GM21576 (cell line): ENCODE measurements at regions not wholly inside any gene's neighbourhood (a gene's known extent, or its start where the extent isn't known, plus 50 kb on each side); places are given as distances from the start of the nearest gene placed in this dataset.

Experiments used
- ATAC-seq: cut with Tn5 transposase; IDR thresholded peaks from one replicate; pipeline ENCODE4 v1.9.1; 2021; ENCODE audit warnings: mild to moderate bottlenecking, moderate library complexity; ENCODE audit not compliant: unreplicated experiment

GRCh38 chr9:91065231-91066041 lies 263.8 kb downstream of the SYK start:
- no peak for ATAC-seq

GRCh38 chr9:91066042-91066415 lies 264.4 kb downstream of the SYK start:
- ATAC-seq = no peak

DNA sequence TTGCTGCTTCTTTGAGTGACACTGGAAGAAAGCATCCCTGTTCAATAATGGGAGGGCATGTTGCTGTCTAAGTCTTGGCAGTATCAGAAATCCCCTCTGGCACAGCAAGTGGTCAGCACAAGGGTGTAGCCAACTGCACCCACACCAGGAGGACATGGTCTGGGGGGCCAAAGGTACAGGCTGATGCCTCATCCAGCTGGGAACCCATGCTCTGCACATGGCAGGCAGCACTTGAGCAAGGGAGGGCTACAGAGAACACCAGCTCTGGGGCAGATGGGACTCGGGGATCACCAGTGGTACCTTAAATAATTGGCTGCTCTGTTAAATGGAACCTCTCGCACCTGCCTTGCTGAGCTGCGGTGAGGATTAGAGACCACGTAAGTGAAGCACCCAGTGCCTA lies 265.2 kb downstream of the SYK start:
- ATAC-seq = no peak

DNA sequence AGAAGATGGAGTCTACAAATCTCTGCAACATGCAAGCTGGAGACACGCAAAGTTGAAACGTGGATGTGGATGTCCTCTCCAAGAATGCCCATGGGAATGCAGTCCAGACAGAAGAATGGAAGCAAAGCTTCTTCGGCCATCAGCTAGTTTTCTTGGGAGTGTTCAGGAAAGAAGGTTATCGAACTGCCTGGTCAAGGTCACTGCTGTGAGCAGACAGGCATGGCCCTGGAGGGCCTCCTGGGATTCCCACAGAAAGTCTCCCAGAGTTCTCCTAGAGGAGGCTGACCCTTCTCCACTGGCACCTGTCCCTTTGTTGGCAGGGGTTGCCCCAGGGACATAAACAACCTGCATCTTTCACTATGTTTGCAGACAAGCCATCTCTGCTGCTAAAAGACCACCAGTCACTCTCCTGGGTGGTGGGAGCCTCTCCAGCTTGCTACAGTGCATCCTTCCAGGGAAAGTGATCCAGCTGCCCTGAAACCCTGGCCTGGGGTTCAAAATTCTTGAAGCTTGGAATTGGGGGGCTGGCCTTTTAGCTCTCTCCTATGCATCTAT lies 265.8 kb downstream of the SYK start:
- no peak for ATAC-seq

GRCh38 chr9:91071184-91071990 lies 269.8 kb downstream of the SYK start:
- no peak for ATAC-seq

DNA sequence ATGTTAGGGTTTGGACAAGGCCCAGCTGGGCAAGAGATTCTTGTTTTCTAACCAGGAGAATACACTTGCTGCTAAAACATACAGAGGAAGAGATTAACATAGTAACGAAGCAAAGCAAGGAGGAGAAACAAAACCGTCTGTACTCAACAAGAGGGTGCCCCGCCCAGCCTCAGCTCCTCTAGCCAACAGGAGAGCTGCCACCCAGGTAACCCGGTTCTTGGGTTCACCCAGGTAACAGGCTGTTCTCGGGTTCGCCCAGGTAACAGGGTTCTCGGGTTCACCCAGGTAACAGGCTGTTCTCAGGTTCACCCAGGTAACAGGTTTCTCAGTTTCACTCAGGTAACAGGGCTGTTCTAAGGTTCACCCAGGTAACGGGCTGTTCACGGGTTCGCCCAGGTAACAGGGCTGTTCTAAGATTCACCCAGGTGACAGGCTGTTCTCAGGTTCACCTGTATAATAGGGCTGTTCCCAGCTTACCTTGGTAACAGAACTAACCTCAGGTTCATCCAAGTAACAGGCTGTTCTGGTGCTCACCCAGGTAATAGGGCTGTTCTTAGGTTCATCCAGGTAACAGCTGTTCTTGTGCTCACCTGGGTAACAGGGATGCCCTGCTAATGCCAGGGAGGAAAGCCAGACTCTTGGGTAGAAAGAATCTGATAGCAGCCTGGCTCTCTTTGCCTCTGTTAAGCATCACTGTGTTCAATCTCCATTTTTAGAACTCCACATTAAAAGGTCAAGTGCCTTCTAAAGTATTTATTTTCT lies 271.6 kb downstream of the SYK start:
- no peak for ATAC-seq

GRCh38 chr9:91073811-91074771 lies 272.5 kb downstream of the SYK start:
- no peak for ATAC-seq

DNA sequence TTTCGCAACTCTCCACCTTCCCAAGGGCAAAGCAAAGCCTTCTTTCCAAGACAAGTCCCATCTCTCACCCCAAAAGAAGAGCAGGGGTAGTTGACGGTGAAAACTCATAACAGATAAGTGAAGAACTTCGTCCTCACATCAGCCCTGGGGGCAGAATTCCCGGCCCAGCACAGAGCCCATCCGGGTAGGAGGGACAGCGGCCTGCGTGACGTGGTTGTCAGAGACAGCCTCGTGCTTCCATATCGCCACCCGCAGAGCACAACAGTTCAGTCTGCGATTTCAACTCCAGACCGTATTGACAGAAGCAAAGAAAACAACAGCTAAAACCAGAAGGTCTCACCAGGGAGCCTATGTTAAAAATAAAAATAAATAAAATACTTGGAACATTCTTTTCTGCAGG lies 273.2 kb downstream of the SYK start:
- no peak for ATAC-seq

DNA sequence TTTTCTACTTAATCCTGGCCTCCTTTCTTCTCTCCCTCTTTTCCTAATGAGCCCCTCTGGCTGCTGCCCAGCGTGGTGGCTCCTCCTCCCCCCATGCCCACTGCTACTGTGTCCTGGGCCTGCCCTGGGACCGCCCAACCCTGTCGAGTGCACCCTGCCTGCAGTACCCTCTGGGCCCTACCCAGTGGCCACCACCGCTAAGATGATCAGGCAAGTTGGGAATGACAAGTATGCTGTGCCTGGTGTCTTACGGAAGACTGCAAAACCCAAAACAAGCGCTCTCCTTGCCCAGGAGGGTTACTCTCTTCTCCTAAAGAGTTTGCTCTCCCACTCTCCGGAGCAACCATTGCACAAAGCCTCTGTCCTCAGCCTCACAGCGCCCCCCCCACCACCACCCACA lies 273.7 kb downstream of the SYK start:
- ATAC-seq = no peak

- ATAC-seq = no peak
Measured at GRCh38 chr9:91077624-91078368, 276.2 kb downstream of the SYK start.

- no peak for ATAC-seq
Measured at GRCh38 chr9:91078369-91078695, 276.7 kb downstream of the SYK start.

DNA sequence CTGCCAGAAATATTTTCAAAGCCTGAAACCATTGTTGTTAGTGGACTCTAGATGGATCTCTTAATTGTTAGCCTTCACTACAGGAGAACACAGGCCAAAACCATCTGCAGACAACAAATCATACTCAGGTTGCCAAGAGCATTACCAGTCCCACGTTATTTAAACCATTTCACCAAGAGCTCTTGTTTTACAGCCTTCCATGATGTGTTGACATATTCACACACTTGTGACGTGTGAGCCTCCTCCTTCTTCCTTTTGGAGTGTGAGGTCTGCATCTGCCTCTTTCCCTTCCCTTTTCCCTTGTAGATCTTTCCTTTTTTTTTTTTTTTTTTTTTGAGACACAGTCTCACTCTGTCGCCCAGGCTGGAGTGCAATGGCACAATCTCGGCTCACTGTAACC lies 279.0 kb downstream of the AUH start:
- no peak for ATAC-seq

GRCh38 chr9:91084896-91085516 lies 276.7 kb downstream of the AUH start:
- no peak for ATAC-seq

GRCh38 chr9:91085517-91086291 lies 276.0 kb downstream of the AUH start:
- no peak for ATAC-seq

- ATAC-seq = no peak
Measured at GRCh38 chr9:91086657-91087461, 274.9 kb downstream of the AUH start.

DNA sequence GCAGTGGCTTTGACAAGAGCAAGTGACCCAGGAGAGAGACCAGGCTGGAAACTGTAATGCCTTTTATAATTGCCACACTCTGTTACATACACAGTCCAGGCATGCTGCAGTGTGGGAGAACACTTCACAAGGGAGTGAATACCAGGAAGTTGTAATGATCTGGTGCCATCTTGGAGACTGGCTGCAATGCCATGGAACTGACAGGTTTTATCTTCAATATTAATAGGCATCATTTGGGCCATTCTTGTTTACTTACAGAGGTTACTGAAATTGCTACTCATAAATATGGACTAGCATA lies 274.3 kb downstream of the AUH start:
- ATAC-seq = no peak

DNA sequence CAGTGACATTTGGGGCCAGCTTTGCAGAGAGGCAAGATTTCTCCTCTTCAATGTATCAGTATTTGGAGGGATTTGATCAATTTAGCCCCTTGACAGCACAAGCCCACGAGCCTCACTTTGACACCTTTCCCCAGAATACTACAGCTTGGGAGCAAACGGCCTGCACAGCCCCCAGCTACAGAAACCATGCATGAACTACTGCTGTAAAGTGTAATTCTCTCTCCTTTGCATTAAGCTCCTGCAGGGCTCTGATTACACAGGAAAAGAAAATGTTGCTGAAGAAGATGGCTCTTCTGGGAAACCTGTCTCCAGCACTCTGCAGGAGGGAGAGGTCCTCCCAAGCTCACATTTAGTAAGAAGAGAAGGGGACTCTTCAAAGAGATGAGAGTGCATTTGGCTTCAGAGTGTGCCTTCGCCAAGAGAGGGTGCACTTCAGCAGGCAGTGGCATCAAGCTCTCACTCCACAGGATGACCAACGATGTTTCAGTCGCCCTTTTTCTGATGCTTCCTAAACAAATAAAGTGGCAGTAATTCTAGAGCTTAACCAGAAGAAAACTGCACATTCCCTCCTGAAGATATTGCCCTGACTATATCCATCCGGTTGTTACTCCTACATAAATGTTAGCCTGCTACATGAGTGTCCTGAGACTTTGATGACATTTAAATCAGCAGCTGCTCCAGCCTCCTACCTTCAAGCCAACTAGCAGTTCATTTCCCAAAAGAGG lies 272.2 kb downstream of the AUH start:
- ATAC-seq = no peak
